MCF 10A (cell line): ENCODE measurements at regions not wholly inside any gene's neighbourhood (a gene's known extent, or its start where the extent isn't known, plus 50 kb on each side); places are given as distances from the start of the nearest gene placed in this dataset.

ENCODE experiments used
- BruUV-seq: library from RNA; stranded (reverse); fragments of 400-500 nt; replicated peaks from 2 replicates; lab custom pipeline; 2021; lab: Mats Ljungman, UMichigan
- CTCF ChIA-PET: fragments of 300-600 bp; sonication (Branson Sonifier 250); formaldehyde crosslinking; extraction: SDS; loops from one replicate; lab custom pipeline; 2021; ENCODE audit warnings: antibody characterized with exemption, inconsistent platforms; lab: Yijun Ruan, JAX
- POLR2A ChIA-PET: fragments of 300-600, 350-650 bp; sonication (Branson Sonifier 250); formaldehyde crosslinking; extraction: SDS; loops from one replicate; lab custom pipeline; 2020; ENCODE audit warnings: antibody characterized with exemption, inconsistent platforms; lab: Yijun Ruan, JAX
- DNase-seq: peaks from one replicate; pipeline ENCODE4 v3.0.0-alpha.2; 2018; ENCODE audit not compliant: unreplicated experiment
- H3K27ac Mint-ChIP-seq: one replicate; pipeline ENCODE4 v1.8.0; 2022; ENCODE audit warnings: mild to moderate bottlenecking, low read depth, mixed read lengths; ENCODE audit not compliant: unreplicated experiment
- H3K27me3 Mint-ChIP-seq: one replicate; pipeline ENCODE4 v1.8.0; 2022; ENCODE audit warnings: mixed read lengths; ENCODE audit not compliant: insufficient read depth, unreplicated experiment
- H3K36me3 Mint-ChIP-seq: one replicate; pipeline ENCODE4 v1.8.0; 2022; ENCODE audit warnings: mild to moderate bottlenecking, moderate library complexity, mixed read lengths; ENCODE audit not compliant: insufficient read depth, unreplicated experiment
- H3K4me1 Mint-ChIP-seq: one replicate; pipeline ENCODE4 v1.8.0; 2022; ENCODE audit warnings: mixed read lengths; ENCODE audit not compliant: insufficient read depth, unreplicated experiment
- H3K4me3 Mint-ChIP-seq: one replicate; pipeline ENCODE4 v1.8.0; 2022; ENCODE audit warnings: mild to moderate bottlenecking, moderate library complexity, mixed read lengths; ENCODE audit not compliant: unreplicated experiment
- H3K9me3 Mint-ChIP-seq: one replicate; pipeline ENCODE4 v1.8.0; 2022; ENCODE audit warnings: mixed read lengths; ENCODE audit not compliant: unreplicated experiment
- intact Hi-C: fragments of 100-400 bp; cut with micrococcal nuclease; formaldehyde crosslinking; loops from 2 replicates; pipeline ENCODE4 v1.14.1; 2022
- TF ChIP-seq, protein P1 (sequence below): fragments of 200-600 bp; IDR thresholded peaks from one replicate; pipeline ENCODE4 v1.8.0; 2022; ENCODE audit warnings: antibody characterized with exemption, mild to moderate bottlenecking; ENCODE audit not compliant: unreplicated experiment

- DNase-seq = peak; percentile 73
Measured at GRCh38 chr2:157170299-157170698, 87.2 kb upstream of the GALNT5 start.

GRCh38 chr2:157172239-157172638 lies 85.3 kb upstream of the GALNT5 start:
- Mint-ChIP-seq H3K9me3 (no peaks in the 10 kb centered on the region), H3K27me3 (no peaks in the 10 kb centered on the region), H3K36me3 (no peaks in the 10 kb centered on the region), H3K27ac (peak overlapping the region; percentile 92), H3K4me1 (peaks cover 34% of the 10 kb centered on the region), H3K4me3 (no peak overlapping the region)
- DNase-seq = no peak
- CTCF ChIA-PET = no interaction called here
- TF ChIP-seq, protein P1, sequence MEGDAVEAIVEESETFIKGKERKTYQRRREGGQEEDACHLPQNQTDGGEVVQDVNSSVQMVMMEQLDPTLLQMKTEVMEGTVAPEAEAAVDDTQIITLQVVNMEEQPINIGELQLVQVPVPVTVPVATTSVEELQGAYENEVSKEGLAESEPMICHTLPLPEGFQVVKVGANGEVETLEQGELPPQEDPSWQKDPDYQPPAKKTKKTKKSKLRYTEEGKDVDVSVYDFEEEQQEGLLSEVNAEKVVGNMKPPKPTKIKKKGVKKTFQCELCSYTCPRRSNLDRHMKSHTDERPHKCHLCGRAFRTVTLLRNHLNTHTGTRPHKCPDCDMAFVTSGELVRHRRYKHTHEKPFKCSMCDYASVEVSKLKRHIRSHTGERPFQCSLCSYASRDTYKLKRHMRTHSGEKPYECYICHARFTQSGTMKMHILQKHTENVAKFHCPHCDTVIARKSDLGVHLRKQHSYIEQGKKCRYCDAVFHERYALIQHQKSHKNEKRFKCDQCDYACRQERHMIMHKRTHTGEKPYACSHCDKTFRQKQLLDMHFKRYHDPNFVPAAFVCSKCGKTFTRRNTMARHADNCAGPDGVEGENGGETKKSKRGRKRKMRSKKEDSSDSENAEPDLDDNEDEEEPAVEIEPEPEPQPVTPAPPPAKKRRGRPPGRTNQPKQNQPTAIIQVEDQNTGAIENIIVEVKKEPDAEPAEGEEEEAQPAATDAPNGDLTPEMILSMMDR = no peak
- intact Hi-C loops = loop anchor here (5.0 kb wide), 1 partner anchor 115 kb away; no protein-coding TSS in a partner anchor
- no TSS peak for BruUV-seq
- POLR2A ChIA-PET = no interaction called here

More at GRCh38 chr2:157170299-157170698, 87.2 kb upstream of the GALNT5 start:
- intact Hi-C loops = loop anchor here (5.0 kb wide), 1 partner anchor 113 kb away; no protein-coding TSS in a partner anchor
- H3K27ac Mint-ChIP-seq = peak overlapping the region; percentile 50
- H3K27me3 Mint-ChIP-seq = no peaks in the 10 kb centered on the region
- H3K4me3 Mint-ChIP-seq = no peak overlapping the region
- TF ChIP-seq, protein P1 = no peak
- H3K4me1 Mint-ChIP-seq = peaks cover 34% of the 10 kb centered on the region
- no peaks in the 10 kb centered on the region for H3K9me3 Mint-ChIP-seq
- H3K36me3 Mint-ChIP-seq = no peaks in the 10 kb centered on the region
- BruUV-seq = no TSS peak
- ChIA-PET CTCF (interaction anchor here (0.8 kb wide), 1 partner anchor 38 kb away, joined by 4 read pairs; no protein-coding TSS in a partner anchor), POLR2A (interaction anchor here (0.5 kb wide), 1 partner anchor 402 kb away, joined by 3 read pairs; no protein-coding TSS in a partner anchor)

DNA sequence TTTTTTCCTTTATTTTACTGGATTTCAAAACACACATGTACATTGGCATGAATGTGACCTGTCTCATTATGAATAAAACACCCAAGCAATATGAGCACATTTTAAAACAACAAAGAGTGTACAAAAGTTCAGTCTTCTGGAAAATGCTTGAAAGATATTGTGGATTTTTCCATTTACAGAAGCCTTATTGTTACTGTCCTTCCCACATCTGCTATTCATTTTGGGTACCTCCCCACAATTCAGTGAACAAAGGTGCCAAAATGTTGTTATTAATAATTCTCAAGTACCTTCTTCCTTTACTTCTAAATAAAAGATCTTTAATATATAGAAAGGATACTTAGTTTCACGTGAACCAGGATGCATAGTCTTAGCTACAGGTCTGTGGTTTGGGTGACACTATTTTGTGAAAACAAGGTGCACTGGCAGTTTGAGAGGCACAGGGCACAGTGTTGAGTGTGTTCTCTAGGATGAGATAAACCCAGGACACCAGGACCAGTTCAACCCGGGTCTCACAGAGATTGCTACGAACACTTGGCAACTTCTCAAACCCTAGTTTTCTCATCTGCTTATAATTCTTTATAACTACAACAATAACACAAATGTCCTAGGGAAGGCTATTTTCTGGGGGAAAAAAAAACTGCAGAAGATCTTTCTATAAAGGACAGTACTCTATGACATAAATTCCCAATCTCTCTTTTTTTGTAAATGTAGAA lies 84.5 kb upstream of the GALNT5 start:
- intact Hi-C loops = loop anchor here (5.0 kb wide), 1 partner anchor 116 kb away; no protein-coding TSS in a partner anchor
- Mint-ChIP-seq H3K4me1 (peaks cover 34% of the 10 kb centered on the region), H3K9me3 (no peaks in the 10 kb centered on the region), H3K27ac (peak overlapping the region; percentile 92), H3K4me3 (peak overlapping the region; percentile 43), H3K27me3 (no peaks in the 10 kb centered on the region), H3K36me3 (no peaks in the 10 kb centered on the region)
- peak; percentile 57 for DNase-seq
- POLR2A ChIA-PET = interaction anchor here (0.5 to 2.1 kb wide), 8 partner anchors 10 to 1806 kb away, joined by 3 to 5 read pairs (median 4); no protein-coding TSS in a partner anchor
- TSS peak; percentile 92 for BruUV-seq
- CTCF ChIA-PET = interaction anchor here (1.2 kb wide), 1 partner anchor 9 kb away, joined by 3 read pairs; no protein-coding TSS in a partner anchor
- TF ChIP-seq, protein P1 = no peak

GRCh38 chr2:157173740-157174184 lies 83.7 kb upstream of the GALNT5 start:
- peak overlapping the region; percentile 92 for H3K27ac Mint-ChIP-seq

More at GRCh38 chr2:157173740-157174184, 83.7 kb upstream of the GALNT5 start:
- DNase-seq = peak; percentile 99
- CTCF ChIA-PET = interaction anchor here (0.5 to 1.3 kb wide), 5 partner anchors 9 to 1804 kb away, joined by 3 read pairs; no protein-coding TSS in a partner anchor
- intact Hi-C loops = loop anchor here (5.0 kb wide), 1 partner anchor 116 kb away; no protein-coding TSS in a partner anchor
- TF ChIP-seq, protein P1 = no peak
- BruUV-seq = no TSS peak
- Mint-ChIP-seq H3K9me3 (no peaks in the 10 kb centered on the region), H3K36me3 (no peaks in the 10 kb centered on the region), H3K4me1 (peaks cover 29% of the 10 kb centered on the region), H3K4me3 (peak overlapping the region; percentile 43), H3K27me3 (no peaks in the 10 kb centered on the region)
- POLR2A ChIA-PET = interaction anchor here (0.5 to 2.1 kb wide), 9 partner anchors 9 to 1807 kb away, joined by 3 to 5 read pairs (median 3); no protein-coding TSS in a partner anchor
